Fibroblast of skin of left quadriceps (primary cell): ENCODE measurements at regions not wholly inside any gene's neighbourhood (a gene's known extent, or its start where the extent isn't known, plus 50 kb on each side); places are given as distances from the start of the nearest gene placed in this dataset.

Experiments
- DNase-seq, 2 experiments: peaks; one replicate each; pipeline ENCODE4 v3.0.0-alpha.2; 2013; ENCODE audit warnings: low read depth in 2 of 2

- no peak for DNase-seq
These were observed 179.0 kb downstream of the ADGRA3 start for GRCh38 chr4:22336822-22337221.

- DNase-seq, result no peak
These were observed 181.7 kb downstream of the ADGRA3 start for GRCh38 chr4:22334155-22334554.

GRCh38 chr4:22324422-22324821 lies 191.4 kb downstream of the ADGRA3 start:
- DNase-seq, result no peak

- no peak for DNase-seq
These were observed 192.2 kb downstream of the ADGRA3 start for GRCh38 chr4:22323691-22324090.

- DNase-seq, result no peak
These were observed 192.9 kb downstream of the ADGRA3 start for GRCh38 chr4:22322996-22323395.

GRCh38 chr4:22315628-22316027 lies 200.2 kb downstream of the ADGRA3 start:
- no peak for DNase-seq

GRCh38 chr4:22313976-22314375 lies 201.9 kb downstream of the ADGRA3 start:
- DNase-seq, result no peak

GRCh38 chr4:22312113-22312512 lies 203.8 kb downstream of the ADGRA3 start:
- no peak for DNase-seq

- no peak for DNase-seq
These were observed 214.6 kb downstream of the ADGRA3 start for GRCh38 chr4:22301253-22301652.

GRCh38 chr4:22299678-22300077 lies 216.2 kb downstream of the ADGRA3 start:
- no peak for DNase-seq

GRCh38 chr4:22287631-22288030 lies 228.2 kb downstream of the ADGRA3 start:
- no peak for DNase-seq

- DNase-seq, result no peak
These were observed 247.4 kb downstream of the ADGRA3 start for GRCh38 chr4:22268350-22269025.

- DNase-seq, result no peak
These were observed 251.6 kb downstream of the ADGRA3 start for GRCh38 chr4:22264261-22264660.

GRCh38 chr4:22253431-22253830 lies 262.4 kb downstream of the ADGRA3 start:
- DNase-seq, result no peak

- no peak for DNase-seq
These were observed 269.0 kb downstream of the ADGRA3 start for GRCh38 chr4:22246847-22247246.

- no peak for DNase-seq
These were observed 270.6 kb downstream of the ADGRA3 start for GRCh38 chr4:22245294-22245693.

GRCh38 chr4:22241415-22241814 lies 274.5 kb downstream of the ADGRA3 start:
- no peak for DNase-seq

GRCh38 chr4:22240814-22241213 lies 275.1 kb downstream of the ADGRA3 start:
- no peak for DNase-seq

- no peak for DNase-seq
These were observed 277.1 kb downstream of the ADGRA3 start for GRCh38 chr4:22238742-22239141.

GRCh38 chr4:22237846-22238494 lies 277.9 kb downstream of the ADGRA3 start:
- no peak for DNase-seq

- DNase-seq, result no peak
These were observed 278.6 kb downstream of the ADGRA3 start for GRCh38 chr4:22237155-22237751.

- no peak for DNase-seq
These were observed 280.2 kb downstream of the ADGRA3 start for GRCh38 chr4:22235698-22236097.

- no peak for DNase-seq
These were observed 282.6 kb downstream of the ADGRA3 start for GRCh38 chr4:22233230-22233629.
